SIG-M5 treated with dmso at 0.1 percent for 504 hours (cell line): ENCODE measurements at regions not wholly inside any gene's neighbourhood (a gene's known extent, or its start where the extent isn't known, plus 50 kb on each side); places are given as distances from the start of the nearest gene placed in this dataset.

Experiments used
- DNase-seq: peaks from one replicate; lab custom pipeline; 2025; ENCODE audit not compliant: unreplicated experiment; lab: John Stamatoyannopoulos, UW

DNA sequence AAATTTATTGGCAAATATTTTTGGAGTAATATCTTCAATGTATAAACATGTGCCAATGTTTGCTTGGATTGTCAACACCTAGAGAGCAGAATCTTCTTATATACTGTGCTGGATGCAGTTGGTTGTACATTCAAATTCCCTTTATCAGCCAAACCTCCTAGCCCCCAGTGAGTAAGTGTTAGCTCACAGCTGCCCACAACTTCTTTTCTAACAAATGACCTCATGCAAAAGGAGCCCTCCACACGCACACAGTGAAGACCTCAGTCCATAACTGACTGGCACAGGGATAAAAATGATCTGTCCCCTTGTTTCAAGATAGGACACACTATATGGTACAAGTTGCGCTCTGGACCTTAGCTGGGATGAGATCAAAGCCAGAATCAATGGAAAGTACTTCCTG lies 458.0 kb upstream of the NWD2 start:
- DNase-seq = no peak

DNA sequence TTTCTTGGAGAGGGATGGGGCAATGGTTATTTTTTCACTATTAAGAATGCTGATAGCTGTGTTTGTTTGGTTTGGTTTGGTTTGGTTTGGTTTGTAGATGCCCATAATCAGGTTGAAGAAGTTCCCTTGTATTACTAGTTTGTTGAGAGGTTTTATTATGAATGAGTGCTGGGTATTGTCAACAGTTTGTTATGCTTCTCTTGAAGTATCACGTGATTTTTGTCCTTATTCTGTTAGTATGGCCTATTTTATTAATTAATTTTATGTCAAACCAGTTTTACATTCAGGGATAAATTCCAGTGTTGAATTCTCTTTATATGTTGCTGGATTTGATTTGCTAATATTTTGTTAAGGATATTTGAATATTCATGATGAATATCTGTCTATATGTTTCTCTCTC lies 449.8 kb upstream of the NWD2 start:
- DNase-seq = no peak

DNA sequence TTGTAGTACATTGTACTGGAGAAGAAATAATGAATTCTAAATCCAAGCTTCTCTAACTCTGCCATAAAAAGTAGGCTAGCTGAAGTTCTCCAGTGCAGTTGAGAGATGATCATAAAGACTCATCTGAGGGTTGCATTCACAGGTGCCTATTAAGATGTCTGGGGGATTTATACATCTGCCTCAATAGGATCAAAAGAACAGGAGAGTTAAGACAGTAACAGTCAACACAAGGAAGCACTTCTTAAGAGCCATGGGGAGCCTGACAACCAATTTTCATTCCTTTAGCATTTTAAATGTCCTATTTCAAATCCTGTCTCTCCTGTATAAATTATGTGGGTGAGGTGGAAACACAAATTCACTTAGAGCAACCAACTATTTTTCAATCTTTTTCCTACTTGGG lies 432.4 kb upstream of the NWD2 start:
- DNase-seq = no peak

DNA sequence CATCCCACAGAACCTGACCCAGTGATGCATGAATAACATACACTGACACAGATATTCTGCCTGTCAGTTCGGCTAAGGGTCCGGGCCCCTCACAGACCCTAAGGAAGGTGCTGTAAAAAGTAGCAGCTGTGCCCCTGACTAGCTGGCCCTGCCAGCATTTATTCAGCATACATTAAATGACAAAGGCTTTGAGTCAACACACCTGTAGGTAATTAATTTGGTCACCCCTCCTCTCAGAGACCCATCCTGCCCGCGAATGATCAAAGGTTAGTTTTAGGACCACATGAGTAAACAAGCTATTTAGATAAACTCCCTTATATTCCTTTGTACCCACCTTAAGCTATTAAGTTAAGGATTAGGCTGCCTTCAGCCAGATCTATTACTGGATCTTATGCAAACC lies 429.0 kb upstream of the NWD2 start:
- DNase-seq = no peak

DNA sequence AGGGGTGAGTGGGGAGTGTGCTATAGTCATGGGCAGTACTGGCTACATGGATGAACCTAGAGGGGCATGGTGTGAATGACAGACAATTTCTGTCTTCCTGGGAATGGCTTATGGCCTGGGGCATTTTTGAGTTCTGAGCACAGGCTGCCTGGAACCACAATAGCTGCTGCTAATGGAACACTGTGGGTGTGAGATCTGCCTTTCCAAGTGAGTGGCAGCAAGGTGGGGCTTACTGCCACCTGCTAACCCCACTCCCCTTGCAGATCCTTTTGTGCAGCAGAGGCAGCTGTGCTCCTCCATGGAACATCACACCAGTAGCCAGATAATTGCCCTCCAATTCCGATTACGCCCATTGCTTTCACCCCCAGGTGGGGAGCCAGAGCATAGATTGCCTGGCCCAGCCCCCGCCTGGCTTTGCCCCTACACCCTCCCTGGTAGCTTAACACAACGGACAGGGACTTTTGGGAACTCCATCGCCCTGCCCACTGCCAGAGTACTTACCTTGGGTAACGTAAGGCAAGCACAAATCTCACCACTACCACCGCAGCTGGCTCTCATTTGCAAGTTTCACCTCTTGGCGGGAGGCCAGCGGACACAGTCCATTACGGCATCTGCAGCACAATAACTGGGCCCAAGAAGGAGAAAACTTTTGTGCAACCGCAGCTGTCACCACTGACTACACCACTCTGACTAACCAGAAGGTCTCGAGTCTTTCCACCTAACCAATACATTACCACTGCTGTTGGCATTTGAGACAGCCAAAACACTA lies 421.2 kb upstream of the NWD2 start:
- no peak for DNase-seq

DNA sequence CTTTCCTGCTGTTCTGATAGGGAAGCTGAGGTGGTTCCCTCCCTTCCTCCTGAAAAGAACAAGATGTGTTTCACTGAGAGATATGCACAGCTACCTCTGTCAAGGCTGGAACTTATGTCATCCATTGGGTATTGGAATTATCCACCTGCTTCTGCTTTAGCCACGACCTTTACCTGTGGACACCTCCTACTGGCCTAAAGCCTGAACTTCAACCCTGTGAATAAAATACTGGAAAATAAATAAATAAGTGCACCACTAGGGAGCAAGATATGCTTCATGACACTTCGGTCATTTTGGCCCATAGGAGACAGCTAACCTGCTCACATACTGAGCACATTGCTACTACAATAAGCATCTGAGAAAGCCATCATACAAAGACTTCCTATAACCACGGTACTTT lies 419.9 kb upstream of the NWD2 start:
- no peak for DNase-seq

DNA sequence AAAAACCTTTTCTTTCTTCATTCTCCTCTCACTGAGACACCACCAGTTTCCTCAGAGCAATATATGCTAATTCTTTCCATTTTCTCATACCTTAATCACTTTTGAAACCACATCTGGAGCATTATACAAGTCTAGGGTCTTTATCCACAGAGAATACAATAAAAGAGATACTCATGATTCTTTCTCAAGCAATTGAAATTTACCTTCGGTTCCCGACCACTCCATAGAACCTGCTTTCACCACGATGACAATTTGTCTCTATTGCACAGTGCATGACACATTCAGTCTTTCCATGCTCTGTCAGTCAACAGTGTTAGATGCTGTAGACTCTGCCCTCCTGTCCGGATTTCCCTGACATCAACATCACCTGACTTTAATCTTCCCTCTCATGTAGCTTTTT lies 409.3 kb upstream of the NWD2 start:
- DNase-seq = no peak

DNA sequence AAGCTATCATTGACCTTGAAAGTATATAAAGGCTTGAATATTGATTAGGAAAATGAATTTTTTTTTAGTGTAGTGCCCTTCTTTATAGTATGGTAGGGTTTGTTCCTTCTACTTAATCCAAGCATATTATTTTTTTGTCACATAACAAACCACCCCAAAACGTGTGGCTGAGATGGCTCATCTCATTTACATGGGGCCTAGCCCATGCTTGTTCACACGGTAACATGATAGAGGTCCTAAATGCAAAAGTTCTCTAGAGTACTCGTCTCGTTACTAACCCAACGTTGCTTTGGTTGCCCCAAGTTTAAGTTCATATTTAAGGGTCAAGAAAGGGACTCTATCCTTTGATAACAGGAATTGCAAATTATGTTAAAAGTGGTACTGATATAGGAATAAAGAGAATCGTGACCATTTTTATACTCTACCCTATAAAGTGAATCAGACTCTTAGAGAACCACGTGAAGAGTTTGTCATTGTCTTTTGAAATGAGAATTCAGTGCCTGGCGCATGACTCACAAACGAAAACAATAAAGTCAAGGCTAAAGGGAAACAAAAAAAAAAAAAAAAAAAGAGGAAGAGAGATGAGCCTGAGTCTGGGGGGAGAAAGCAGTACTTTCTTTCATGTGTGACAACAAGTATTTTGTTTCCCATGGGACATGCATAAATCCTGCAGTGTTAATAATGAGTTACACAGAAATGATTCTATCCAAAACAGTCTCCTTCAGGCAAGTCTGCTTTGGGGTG lies 402.8 kb upstream of the NWD2 start:
- peak; percentile 47 for DNase-seq

DNA sequence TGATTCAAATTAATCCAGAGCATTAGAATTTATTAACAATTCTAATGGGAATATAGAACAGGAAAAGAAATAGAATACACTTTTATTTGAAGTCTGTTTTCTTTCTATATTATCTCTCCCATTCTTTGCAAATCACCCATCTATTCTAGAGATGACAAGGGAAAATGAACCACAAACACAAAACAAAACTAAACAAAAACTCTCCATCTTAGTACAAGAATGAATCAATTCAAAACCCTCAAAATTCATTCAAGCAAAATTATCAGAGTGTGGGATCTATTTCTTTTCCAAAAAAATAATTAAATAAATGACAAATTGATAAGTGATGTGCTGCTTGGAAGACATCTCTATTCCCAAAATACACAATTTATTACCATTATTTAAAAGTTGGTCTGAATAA lies 400.1 kb upstream of the NWD2 start:
- no peak for DNase-seq

DNA sequence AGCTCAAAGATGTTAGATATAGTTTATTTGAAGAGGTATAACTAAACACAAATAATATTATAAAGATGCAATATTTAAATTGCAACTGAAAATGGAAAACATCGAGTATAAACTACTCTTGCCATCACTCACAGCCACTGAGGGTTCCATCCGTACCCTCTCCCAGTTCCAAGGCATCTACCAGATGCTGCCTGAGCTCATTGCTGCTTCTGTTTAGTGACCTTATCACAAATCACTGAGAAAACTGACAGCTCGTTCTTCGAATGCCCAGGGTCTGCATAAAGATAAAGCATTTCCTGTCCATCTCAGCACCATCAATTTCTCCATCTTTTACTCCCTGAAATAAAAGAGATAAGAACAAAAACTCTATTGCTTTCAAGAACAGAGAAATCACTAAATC lies 391.7 kb upstream of the NWD2 start:
- DNase-seq = no peak

DNA sequence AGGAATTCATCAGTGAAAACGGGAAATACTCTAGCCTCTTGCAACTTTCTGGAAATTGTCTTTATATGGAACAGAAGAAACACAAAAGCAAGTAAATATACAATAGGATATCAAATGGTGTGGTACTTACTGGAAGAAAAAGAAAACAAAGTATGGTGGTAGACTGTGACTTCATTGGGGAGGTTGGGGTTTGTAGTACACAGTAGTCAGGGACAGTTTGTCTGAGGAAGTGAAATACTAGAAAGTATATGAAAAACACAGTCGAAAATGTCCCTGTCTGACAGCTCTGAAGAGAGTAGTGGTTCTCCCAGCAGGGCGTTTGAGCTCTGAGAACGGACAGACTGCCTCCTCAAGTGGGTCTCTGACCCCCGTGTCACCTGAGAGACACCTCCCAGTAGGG lies 390.0 kb upstream of the NWD2 start:
- no peak for DNase-seq

DNA sequence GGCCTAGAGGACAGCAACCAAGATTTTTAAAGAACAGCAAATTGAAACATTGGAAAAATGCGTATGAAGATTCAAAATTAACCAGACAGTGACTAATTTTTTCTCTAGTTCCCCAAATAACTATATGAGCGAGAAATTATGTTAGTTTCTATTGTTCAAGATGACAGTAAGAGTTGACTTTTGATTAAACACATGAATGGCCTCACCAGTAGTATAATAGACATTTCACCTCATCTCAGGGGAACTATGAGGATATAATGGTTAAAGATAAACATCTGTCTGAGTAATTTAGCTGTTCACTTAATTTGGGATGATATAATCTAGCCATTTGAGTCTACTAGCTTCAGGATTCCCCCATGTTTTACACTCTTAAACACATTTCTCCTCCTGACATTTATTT lies 380.9 kb upstream of the NWD2 start:
- no peak for DNase-seq

DNA sequence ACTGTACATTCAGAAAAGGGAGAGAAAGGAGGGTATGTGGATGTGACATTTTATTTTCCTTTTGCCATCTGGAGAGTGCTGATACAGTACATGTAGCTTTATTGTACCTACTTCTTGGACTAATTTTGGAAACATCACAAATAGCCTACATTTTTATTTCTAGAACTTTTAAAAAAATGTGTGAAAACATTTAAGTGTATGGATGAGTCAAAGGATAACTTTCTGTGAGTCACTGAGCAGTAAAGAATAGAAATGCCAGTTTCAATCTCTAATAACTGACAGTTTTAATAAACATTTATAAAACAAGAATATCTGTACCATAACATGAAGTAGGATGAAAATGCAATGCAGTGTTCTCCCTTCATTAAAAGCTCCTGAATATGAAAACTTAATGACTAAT lies 374.4 kb upstream of the NWD2 start:
- DNase-seq = no peak

DNA sequence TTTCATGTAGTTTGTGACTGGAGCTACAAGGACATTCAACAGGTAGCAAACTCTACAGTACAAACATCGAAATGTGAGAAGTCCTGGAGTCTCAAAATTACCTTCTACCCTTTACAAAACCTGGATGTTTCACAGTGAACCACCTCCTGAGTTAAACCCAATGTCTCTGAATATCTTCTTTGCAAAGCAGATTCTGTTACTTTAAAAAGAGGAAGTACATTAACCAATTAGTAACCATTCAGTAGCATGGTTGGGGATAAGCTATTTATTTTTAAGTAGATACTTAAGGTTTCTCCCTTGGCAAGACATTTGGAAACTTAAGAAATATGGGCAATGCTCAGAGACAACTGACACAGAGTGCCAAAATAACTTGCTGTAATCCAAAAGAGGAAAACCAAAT lies 371.9 kb upstream of the NWD2 start:
- DNase-seq = no peak

DNA sequence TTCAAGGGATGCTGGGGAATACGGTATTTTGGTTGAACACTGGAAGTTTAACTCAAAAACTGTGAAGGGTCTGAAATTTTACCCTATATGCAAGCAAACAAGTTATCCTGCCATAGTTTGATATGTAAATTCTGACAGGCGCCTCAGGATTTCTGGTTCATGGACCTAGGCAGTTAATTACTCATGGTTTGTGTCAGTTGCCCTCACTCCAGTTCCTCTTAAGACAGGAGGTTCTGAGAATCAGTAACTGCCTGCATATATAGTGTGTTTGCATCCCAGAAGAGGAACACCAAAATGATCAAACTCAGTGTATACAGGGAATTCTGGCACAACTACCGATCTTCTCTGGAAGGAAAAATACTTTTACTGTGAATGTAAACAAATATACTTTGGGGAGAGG lies 360.4 kb upstream of the NWD2 start:
- DNase-seq = no peak

DNA sequence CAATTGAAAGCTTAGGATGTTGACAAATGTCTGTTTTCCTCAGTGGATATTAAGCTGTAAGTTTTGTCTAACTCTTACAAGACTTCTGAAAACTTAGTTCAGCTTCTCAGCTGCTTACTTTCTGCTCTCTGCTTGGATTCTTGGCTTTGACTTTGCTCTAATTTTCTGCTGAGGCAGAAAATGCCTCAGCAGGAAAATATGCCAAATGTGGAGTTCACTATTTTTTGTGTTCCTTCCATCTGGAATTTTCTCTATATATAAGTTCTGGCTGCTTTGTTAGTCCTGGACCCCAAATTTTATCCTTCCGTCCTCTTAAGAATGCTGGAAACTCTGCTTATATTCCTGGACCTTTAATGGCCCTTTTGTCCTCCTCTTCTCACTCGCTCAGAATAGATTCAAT lies 352.6 kb upstream of the NWD2 start:
- DNase-seq = no peak

DNA sequence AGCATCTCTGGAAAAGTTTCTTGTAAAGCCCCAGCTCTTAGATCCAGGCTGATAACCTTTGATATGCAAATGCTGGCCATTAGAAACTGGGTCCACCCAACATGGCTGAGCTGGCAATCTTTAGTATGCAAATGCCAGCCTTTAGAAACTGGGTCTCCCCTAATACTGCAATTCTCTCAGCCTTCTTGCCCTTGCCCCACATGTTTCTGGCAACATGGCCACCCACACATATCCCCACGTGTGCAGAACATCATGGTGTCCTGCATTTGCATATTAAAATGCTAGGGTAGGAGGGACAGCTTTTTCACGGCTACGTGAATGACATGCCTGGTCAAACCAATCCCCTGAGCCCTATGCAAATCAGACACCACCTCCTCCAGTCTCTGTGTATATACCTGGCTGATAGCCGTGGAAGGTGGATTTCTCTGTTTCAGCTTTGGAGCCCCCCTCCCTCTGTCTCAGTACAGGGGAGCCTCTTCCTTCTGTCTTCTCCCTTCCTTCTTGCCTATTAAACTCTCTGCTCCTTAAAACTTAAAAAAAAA lies 344.0 kb upstream of the NWD2 start:
- DNase-seq = no peak

DNA sequence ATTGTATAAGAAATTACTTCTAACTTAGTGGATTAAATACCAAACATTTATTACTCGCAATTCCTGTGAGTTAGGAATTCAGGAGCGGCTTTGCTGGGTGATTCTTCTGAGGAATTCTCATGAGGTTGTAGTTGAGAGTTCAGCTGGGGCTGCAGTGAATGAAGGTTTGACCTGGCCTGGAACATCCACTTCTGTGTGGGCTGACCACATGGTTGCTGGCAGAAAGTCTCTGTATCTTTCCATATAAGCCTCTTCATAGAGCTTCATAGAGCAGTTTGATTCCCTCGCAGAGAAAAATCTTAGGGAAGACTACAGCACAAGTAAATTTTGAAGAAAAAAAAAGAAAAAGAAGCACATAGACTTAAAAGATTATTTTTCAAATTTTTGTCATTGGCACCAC lies 339.7 kb upstream of the NWD2 start:
- DNase-seq = no peak

DNA sequence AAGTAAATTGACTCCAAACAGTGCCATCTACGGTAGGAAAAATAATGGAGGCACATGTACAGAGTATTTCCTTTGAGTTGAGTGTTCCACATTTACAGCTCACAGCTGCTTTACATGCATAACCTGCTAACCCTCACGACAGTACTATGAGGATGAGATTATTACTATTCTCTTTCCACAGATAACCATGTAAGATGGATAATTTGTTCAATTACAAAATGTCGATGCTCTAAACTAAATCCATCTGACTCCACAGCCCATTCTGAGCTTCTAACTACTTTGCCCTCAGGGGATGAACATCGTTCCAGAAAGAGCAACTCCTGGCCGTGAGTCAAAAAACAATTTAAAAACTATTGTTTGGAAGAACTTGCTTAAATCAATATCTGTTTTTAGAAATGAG lies 330.4 kb upstream of the NWD2 start:
- no peak for DNase-seq

DNA sequence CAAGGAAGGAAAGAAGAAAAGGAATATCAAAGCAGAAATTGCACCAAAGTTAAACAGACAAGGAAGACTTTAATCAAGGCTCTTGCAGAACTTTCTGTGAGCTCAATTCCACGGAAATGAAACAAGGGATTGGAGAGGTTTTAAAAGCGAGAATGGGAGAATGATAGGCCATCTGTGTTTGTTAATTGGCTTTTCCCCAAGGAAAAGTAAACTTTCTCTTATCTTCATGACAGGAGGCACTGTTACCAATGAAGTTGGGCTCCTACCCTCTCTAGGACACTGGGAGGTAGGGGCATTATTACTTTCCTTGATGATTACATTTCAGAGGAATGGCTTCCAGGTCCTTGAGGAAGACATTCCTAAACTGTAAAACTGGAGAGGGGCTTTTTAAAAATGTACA lies 328.8 kb upstream of the NWD2 start:
- no peak for DNase-seq

DNA sequence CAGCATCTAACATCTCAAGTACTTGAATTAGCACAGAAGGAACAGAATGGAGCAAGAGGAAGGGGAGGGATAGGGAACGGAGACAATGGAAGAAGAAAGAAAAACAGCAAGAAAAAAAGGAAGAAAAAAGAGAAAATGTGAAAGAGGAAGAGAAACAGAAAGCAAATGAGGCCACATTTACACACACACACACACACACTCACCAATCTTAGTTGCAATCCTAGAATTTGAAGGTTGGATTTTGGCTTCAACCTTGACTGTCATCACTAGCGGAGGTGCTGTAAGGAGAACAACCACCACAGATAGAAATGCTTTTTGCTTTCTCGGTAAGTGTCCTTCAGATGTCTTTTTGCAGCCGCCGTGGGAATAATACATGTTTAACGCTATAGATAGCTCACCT lies 327.1 kb upstream of the NWD2 start:
- peak; percentile 46 for DNase-seq

DNA sequence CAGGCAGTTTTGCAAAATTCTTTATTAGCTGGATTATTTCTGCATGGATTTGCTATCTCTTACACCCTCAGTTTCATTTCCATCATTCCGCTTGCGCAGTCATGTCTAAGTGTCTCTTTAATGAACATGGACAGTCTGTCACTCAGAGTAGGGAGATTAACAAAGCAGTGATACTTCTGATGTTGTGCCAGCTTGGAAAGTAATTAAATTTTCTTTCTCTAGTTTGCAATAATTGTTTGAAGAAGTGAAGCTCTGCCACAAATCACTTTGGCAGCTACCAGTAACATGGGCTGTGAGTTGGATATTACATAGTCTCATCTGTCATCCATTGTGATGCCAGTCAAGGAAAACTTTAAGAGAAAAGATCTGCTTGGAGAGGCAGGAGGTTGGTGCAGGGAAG lies 324.8 kb upstream of the NWD2 start:
- no peak for DNase-seq
